HepG2 (cell line): ENCODE measurements at regions not wholly inside any gene's neighbourhood (a gene's known extent, or its start where the extent isn't known, plus 50 kb on each side); places are given as distances from the start of the nearest gene placed in this dataset.

Experiments
- FOSL1 ChIP-seq: sonication (generic); formaldehyde crosslinking; IDR thresholded peaks from 2 replicates; pipeline ENCODE4 v1.9.0; 2021; ENCODE audit warnings: missing genetic modification reagents, borderline replicate concordance
- FOXM1 ChIP-seq: sonication (generic); formaldehyde crosslinking; IDR thresholded peaks from 2 replicates; pipeline ENCODE4 v1.5.0; 2020; ENCODE audit warnings: missing genetic modification reagents
- GABPA ChIP-seq, 2 experiments: IDR thresholded peaks; 2 replicates each; pipeline ENCODE4 v1.6.1; 2011 to 2016; ENCODE audit warnings: low read depth in 2 of 2, low read length in 1 of 2, missing biosample characterization in 1 of 2, missing genetic modification characterization in 1 of 2
- GATAD2A ChIP-seq: IDR thresholded peaks from 2 replicates; pipeline ENCODE4 v1.6.1; 2016
- HDAC6 ChIP-seq: fragments of 200-600 bp; sonication (generic); IDR thresholded peaks from 2 replicates; pipeline ENCODE4 v1.7.0; 2017; ENCODE audit warnings: mild to moderate bottlenecking, antibody characterized with exemption, low read length, low read depth
- NFYC ChIP-seq: IDR thresholded peaks from 2 replicates; pipeline ENCODE4 v1.6.1; 2016; ENCODE audit warnings: missing genetic modification reagents, missing compliant biosample characterization
- RAD21 ChIP-seq: fragments of 450-650 bp; formaldehyde crosslinking; IDR thresholded peaks from 2 replicates; pipeline ENCODE4 v1.5.0; 2020; ENCODE audit warnings: mild to moderate bottlenecking
- TOPORS ChIP-seq: sonication (generic); formaldehyde crosslinking; IDR thresholded peaks from 2 replicates; pipeline ENCODE4 v1.8.0; 2023; ENCODE audit warnings: mild to moderate bottlenecking, missing genetic modification reagents
- ZEB1 ChIP-seq: IDR thresholded peaks from 2 replicates; pipeline ENCODE4 v1.6.1; 2012; ENCODE audit warnings: mild to moderate bottlenecking, low read depth, inconsistent platforms; ENCODE audit not compliant: insufficient replicate concordance
- ZNF792 ChIP-seq: IDR thresholded peaks from 2 replicates; pipeline ENCODE4 v1.6.1; 2016
- TF ChIP-seq, protein P1 (sequence below): IDR thresholded peaks from 2 replicates; pipeline ENCODE4 v1.6.1; 2012; ENCODE audit warnings: inconsistent platforms
- TF ChIP-seq, protein P2 (sequence below): sonication (generic); formaldehyde crosslinking; IDR thresholded peaks from 2 replicates; pipeline ENCODE4 v1.4.0; 2020; ENCODE audit warnings: missing genetic modification reagents
- TF ChIP-seq, protein P3 (sequence below): sonication (generic); formaldehyde crosslinking; IDR thresholded peaks from 2 replicates; pipeline ENCODE4 v1.5.1; 2020; ENCODE audit warnings: mild to moderate bottlenecking, missing genetic modification reagents, moderate library complexity

DNA sequence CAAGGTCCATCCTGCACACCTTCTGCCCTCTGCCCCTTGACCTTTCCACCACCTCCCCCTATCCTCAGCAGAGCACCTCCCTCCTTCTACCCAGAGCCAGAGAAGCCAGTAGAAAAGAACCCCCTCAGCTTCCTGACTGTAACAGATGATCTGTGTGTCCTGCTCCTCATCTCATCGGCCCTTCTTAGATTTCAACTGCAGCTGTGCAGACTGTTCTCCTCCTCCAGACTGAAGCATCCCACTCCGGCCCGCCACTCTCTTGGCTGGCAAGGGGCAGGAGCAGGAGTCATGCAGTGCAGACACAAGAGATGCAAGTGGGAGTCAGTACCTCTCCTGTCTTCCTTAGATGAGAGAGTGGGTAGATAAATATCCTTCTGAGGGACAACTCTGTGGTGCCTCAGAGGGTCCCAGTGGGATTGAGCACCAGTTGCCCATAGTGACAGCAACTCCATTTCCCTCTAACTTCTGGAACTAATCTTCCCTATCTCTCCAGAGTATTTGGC, 163.5 kb upstream of the MLN start:
- TF ChIP-seq ZNF792 (CRISPR knock-in tag), result no peak
- TF ChIP-seq ZEB1, result no peak
- no peak for TF ChIP-seq TOPORS (CRISPR knock-in tag)
- TF ChIP-seq FOXM1 (CRISPR knock-in tag), result no peak
- TF ChIP-seq GATAD2A, result no peak
- no peak for TF ChIP-seq NFYC
- no peak for TF ChIP-seq GABPA (IDR thresholded peaks at IDR 0.05; ENCODE audit: low read depth, low read length)
- TF ChIP-seq GABPA (CRISPR knock-in tag; IDR thresholded peaks at IDR 0.05; ENCODE audit: low read depth), result no peak
- TF ChIP-seq HDAC6, result no peak
- TF ChIP-seq, protein P1, sequence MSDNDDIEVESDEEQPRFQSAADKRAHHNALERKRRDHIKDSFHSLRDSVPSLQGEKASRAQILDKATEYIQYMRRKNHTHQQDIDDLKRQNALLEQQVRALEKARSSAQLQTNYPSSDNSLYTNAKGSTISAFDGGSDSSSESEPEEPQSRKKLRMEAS, result no peak
- no peak for TF ChIP-seq FOSL1 (CRISPR knock-in tag)
- TF ChIP-seq, protein P2, sequence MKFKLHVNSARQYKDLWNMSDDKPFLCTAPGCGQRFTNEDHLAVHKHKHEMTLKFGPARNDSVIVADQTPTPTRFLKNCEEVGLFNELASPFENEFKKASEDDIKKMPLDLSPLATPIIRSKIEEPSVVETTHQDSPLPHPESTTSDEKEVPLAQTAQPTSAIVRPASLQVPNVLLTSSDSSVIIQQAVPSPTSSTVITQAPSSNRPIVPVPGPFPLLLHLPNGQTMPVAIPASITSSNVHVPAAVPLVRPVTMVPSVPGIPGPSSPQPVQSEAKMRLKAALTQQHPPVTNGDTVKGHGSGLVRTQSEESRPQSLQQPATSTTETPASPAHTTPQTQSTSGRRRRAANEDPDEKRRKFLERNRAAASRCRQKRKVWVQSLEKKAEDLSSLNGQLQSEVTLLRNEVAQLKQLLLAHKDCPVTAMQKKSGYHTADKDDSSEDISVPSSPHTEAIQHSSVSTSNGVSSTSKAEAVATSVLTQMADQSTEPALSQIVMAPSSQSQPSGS (CRISPR knock-in tag), result no peak
- TF ChIP-seq, protein P3, sequence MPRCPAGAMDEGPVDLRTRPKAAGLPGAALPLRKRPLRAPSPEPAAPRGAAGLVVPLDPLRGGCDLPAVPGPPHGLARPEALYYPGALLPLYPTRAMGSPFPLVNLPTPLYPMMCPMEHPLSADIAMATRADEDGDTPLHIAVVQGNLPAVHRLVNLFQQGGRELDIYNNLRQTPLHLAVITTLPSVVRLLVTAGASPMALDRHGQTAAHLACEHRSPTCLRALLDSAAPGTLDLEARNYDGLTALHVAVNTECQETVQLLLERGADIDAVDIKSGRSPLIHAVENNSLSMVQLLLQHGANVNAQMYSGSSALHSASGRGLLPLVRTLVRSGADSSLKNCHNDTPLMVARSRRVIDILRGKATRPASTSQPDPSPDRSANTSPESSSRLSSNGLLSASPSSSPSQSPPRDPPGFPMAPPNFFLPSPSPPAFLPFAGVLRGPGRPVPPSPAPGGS (CRISPR knock-in tag), result no peak
- no peak for TF ChIP-seq RAD21 (CRISPR knock-in tag)
